ENCODE measurements at regions not wholly inside any gene's neighbourhood (a gene's known extent, or its start where the extent isn't known, plus 50 kb on each side); places are given as distances from the start of the nearest gene placed in this dataset.
"Not testable (repeated sequence)": the region's sequence is repeated elsewhere in the genome, so short reads cannot be mapped to it uniquely, and the experiment has no call there.

DNA sequence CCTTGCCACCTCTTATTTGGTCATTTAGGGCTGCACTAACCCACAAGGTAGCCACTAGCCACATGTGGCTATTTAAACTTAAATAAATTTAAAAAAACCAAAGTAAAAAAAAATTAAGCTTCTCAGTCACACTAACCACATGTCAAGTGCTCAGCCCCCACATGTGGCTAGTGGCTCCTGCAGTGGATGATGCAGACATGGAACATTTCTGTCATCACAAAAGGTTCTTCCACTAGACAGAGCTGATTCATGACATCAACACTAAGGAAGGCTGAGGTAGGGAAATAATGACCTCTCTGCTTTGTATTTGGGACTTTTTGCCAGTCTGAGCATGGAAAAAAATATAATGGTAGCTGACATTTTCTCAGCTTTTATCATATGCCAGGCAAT is 173.0 kb upstream of the FERMT1 start:
- DNase-seq = no peak

DNA sequence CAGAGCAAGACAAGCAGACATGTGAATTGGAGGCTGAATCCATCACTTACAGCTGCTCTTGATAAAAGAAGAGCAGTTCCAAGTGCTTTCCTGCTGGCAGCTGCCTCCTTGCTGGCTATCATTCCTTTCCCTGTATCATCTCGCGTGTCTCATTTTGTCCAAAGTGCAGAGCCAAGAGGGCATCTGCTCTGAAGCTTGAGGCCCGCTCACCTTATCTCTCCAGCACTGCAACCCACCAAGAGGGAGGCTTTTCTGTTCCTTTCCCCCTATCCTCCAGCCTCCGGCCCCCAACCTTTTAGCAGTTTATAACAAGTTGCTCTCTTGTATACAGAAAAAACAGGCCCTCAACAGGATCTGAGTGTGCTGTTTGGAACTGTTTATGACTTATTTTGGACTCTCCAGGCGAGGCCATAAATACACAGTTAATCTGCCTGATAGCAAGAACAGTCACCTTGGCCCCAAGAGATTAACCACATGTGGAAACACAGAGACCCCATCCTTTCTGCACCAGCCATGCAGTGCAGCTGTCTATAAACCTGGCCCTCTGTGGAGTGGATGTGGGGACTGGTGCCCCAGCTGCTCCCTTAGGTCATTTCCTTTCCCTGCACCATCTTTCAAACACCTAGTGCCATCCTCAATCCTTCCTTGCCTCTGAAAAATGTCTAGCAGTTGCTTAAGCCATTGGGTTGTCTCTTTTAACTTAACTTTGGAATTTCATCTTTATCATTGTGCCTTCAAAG is 172.5 kb upstream of the FERMT1 start:
- no peak for DNase-seq

DNA sequence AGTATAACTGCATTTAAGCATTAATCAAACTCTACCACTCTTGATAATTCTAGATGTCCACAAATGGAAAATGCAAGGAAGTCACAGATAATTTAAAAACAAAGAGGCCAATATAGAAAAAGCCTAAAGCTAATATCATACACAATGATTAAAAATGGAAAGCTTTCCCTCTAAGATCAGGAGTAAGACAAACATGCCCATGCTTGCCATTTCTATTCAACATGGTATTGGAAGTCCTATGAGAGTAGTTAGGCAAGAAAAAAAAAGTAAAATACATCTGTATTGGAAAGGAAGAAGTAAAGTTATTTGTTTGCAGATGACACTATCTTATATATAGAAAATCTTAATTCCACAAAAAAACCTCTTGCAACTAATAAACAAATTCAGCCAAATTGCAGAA is 164.6 kb upstream of the FERMT1 start:
- no peak for DNase-seq

DNA sequence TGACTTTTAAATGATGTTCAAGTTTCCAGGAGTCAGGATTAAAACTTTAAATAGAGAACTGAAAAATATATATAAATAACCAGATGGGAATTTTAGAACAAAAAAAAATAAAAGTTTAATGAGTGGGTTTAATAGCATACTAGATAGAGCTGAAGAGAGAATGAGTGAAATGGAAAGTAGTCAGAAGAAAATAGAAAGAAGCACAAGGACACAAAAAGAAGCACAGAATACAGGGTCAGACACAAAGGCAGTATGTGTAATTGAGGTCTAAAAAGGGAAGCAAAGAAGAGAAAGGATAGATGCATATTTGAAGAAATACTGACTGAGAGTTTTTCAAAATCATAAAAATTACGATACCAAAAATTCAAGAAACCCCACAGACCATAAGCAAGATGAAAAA is 159.8 kb upstream of the FERMT1 start:
- no peak for DNase-seq

DNA sequence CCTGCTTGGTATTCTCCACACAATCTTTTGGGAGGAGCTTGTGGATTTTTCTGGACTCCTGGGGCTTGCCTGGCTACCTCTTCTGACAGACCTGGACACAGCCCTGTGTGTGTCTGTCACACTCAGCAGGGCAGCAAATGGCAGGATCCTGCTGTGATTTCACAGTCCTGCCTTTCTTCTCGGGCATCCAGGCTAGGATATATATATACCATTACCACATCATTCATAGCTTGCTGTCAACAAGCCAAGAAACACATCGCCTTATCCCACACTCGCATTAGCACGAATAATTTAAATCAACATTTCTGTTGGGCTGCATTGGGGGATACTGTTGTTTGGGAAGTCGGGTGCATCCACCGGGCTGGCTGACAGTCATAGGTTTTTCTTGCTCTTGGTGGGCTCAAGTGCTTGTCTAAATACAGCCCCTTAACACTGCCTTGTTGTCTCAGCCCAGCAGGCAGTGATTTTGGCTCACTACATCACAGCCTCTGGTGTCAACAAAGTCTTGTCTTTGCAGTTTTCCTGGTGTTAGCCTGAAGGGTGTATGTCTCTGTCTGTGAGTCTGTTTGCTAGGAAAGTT is 154.9 kb upstream of the FERMT1 start:
- no peak for DNase-seq

DNA sequence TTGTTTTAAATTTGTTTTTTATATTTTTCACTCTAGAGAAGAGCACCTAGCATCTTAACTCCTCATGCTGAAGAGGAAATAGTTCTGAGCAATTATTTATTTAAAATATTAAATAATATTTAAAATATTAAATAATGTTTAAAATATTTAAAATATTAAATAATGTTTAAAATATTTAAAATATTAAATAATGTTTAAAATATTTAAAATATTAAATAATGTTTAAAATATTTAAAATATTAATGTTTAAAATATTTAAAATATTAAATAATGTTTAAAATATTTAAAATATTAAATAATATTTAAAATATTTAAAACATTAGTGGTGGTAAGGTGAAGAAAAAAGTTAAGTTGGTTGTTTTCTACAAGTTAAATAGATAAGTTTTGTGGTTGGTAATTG is 147.6 kb upstream of the FERMT1 start:
- DNase-seq = not testable (repeated sequence)

DNA sequence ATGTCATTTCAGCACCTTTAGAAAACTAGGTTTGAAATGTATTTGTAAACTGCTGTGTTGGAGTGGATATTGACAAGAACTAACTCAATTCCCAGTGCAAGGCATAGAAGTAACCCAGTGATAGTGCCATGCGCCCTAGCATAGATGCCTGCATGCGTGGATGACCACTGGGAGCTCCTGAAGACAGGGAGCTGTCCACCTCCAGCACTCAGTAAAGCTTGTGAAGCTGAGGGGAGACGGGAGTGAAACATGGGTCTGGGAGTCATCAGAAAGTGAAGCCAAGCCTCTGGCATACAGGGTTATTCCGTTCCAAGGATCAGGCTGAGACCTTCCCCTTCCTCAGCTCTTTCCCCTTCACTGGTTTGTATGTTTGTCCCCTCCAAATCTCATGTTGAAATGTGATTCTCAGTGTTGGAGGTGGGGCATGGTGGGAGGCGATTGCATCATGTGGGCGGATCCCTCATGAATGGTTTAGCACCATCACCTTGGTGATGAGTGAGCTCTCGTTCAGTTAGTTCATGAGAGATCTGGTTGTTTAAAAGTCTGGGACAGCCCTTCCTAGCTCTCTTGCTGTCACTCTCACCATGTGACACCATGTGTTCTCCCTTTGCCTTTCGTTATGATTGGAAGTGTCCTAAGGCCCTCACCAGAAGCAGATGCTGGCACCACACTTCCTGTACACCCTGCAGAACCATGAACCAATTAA is 146.5 kb upstream of the FERMT1 start:
- DNase-seq = no peak

DNA sequence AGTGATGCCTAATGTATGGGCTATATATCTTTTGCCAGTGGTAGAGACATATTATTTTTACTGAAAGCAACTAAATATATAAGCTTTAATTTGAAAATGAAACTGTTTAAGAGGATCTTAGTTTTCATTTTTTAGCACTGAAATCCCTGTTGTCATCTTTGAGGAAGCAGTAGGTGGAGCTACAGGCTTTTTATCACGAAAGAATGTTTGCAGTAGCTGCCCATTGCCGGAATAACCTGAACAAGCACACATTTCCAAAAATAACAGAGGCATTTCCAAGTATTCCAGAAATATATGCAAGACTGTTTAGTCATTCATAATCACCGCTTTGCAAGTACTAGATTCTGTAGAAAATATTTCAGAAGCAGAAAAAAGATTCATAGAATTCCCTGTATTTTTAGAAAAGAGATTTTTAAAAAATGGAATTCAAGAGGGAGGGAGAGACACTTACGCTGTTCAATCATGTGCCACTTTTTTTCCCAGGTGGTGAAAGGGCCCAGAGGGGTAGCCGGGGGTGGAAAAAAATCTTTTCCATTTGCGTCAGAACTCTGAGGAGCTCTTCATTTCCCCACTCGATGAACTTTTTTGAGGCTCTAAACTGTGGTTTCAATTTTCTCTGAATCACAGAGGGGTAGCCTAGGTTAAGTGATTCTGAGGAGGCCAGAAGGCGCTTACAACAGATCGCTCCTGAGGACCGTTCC is 142.5 kb upstream of the FERMT1 start:
- no peak for DNase-seq

DNA sequence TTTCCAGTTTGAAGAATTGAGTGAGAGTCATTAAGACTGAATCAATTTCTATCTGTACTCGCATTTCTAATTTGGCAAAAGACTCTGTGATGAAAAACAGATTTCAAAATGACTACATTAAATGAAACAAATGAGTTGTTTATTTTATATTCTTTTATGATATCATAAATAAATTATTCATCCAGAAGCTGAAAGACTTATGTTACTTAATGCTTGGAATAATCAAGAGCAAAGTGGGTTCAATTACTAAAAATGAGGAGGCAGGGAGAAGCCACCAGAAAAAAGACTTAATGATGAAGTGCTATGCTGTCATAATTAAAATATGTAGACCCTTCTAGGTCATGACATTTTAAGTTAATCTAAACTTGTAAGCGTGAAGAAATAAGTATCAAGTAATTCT is 130.6 kb upstream of the FERMT1 start:
- DNase-seq = no peak

DNA sequence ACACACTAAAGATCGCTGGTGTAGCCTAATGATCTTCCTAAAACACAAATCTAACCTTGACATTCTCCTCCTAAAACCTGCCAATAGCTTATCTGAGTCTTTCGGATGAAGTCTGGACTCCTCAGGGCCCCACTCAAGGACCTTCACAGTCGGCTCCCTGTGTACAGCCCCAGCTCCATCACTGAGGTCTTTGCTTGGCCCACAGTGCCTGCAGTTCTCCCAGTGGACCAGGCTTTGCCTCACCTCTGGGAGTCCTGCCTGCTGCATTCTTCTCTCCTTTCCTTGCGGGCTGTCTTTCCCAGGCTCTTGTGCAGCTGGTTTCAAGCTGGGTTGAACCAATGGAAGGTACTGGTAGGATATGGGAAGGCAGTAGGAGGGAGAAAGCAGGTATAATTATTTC is 122.6 kb upstream of the FERMT1 start:
- DNase-seq = no peak

DNA sequence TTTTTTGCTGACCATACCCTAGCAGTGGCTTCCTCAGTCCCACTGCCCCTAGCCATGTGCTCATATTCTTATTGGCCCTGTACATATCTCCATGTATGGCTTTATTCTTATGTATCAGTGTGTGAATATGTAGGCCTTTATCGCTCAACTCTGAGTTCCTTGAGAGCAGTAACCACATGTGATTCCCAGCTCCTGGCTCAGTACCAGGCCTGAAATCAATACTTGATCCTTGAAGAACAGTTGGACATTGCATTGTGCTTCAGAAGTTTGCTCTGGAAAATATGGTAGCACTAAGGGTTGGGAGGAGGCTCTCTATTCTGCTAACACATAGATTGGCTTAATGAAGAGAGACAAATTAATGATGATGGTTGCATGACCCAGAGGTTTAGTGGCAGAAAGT is 118.8 kb upstream of the FERMT1 start:
- DNase-seq = no peak

DNA sequence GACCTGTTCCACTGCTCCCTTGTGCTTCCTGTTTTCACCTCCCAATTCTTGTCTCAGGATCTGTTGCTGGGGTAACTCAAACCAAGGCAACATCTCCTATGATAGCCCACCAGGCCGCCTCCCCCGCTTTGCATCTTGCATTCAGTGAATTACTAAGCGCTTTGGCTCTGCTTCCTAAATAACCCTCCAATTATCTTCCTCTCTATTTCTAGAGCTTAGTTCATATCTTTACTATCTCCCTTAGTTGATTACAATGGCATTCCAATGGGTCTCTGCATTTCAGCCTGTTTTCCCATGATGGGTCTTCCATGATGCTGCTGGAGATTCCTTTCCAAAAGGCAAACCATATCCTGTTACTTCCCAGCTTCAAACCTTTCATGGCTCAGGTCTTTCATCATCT is 117.2 kb upstream of the FERMT1 start:
- DNase-seq = no peak

DNA sequence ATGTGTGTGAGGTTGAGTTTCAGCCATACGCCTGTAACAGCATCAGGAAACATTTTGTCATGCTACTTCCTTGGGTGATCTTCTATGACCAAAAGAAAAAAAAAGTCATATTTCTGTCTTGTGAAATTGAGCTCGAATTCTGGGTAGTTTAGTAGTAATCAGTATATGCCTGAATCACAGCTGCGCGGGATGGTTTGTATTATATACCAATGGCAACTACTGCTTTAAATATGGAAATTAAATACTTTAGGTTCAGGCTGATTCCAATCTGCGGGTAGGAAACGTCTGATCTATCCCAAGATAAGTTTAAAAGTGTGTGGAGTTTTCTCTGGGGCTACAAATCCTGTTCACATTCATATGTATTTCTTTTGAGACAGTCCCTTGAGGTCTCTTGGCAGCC is 115.6 kb upstream of the FERMT1 start:
- no peak for DNase-seq

DNA sequence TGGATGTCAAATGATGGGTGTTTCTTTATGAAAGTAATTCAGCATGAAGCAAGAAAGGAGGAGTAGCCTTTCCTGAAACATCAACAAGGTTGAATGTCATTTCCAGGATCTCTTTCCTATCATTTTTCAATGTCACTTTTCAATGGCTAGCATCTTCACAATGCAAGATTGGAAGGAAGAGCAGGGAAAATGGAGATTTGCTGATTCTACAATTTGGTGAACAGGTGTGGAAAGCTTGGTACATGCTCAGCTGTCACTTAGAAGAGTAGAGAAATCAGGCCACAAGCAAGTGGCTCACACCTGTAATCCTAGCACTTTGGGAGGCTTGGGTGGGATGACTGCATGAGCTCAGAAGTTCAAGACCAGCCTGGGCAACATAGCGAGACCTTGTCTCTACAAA is 112.7 kb upstream of the FERMT1 start:
- no peak for DNase-seq

DNA sequence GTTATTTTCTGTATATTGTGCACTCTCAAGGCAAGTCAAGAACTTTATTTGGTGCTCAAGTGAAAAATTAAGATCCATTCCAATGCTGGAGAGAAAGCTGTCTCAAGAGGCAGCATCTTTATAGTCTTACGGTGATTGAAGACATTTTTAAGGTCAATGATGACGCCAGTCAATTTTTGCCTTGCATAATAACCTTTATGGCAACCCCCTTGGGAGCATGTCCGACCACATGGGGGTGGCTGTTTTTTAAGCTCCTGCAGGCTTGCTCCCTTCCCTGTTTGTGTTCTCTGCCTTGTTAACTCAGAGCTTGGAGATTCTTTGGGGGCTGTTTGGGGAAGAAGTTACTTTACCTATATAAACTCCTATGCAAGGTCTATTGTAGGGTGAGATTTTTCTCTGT is 109.6 kb upstream of the FERMT1 start:
- DNase-seq = no peak

DNA sequence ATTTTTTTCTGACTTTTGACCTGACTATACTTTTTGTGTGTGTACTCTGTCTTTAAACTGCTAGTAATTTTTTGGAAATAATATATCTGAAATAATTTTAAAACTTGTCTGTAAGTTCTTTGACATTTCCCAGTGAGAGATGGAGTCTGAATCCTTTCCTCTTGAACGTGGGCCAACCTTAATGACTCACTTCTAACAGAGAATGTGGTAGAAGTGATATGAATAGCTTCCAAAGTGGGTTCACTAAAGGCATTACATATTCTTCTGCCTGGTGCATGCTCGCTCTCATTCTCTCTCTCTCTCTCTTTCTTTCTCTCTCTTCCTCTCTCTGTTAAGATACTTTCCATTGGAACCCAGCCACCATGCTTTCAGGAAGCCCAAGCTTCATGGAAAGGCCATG is 108.7 kb upstream of the FERMT1 start:
- DNase-seq = no peak

DNA sequence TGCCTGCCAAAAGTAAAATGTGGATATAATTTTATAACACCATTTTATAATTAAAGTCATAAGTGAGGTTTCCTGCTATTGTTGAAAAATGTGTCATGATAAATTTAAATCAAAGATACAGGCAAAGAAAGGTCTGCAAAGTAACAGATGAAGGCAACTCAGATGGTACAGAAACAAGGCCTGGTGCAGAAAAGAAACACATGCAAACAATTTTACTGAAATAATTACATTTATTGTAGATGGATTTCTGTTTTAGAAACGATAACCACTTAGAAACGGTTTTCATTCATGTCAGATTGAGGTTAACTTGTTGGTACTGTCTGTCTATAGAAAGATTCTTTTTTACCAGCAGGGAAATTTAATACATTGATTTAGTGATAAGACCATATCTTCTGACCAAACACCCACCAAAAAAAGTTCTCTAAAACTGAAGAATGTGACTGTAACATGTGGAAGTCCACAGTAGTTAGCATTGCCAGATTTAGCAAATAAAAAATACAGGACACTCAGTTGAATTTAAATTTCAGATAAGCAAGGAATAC is 105.5 kb upstream of the FERMT1 start:
- no peak for DNase-seq

DNA sequence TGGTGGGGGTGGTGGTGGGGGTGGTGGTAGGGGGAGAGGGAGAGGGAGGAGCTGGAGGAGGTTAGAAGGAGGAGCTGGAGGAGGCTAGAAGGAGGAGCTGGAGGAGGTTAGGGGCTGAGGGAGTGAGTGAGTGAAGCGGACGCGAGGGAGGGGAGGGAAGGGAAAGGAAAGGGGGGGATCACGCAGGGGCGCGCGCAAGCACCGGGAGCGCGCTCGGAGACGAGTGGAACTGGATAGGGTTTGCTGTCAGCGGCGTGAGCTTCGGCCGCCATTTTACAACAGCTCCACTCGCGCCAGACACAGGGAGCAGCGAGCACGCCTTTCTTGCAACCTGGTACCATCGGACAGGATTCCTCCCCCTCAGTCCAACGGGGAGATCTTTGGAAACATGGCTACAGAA is 90.5 kb upstream of the FERMT1 start:
- no peak for DNase-seq

DNA sequence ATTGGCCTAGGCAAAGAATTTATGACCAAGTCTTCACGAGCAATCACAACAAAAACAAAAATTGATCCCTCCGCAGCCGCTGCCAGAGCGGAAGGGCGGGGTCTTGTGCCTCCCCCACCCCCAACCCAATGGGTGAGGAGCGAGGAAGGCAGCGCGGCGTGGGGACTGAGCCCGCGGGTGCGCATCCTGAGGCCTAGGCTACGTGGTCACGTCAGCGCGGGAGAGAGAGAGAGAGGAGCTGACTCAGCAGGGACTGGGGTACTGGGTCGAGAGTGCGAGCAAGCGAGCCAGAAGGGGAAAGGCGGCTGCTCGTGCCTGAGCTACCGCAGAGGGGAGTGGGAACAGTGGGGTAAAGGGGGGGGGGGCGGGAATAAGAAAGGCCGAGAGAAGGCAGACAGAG is 90.1 kb upstream of the FERMT1 start:
- DNase-seq = no peak

DNA sequence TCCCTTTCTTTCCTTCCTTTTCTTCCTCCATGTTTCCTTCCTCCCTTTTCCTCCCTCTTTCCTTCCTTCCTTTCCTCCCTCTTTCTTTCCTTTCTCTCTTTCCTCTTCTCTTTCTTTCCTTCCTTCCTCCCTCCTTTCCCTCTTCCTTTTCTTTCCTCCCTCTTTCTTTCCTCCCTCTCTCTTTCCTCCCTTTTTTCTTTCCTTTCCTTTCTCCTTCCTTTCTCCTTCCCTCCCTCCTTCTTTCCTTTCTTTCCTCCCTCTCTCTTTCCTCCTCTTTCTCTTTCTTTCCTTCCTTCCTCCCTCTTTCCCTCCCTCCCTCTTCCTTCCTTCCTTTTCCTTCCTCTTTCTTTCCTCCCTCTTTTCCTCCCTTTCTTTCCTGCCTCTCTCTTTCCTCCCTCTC is 86.3 kb upstream of the FERMT1 start:
- DNase-seq = no peak

DNA sequence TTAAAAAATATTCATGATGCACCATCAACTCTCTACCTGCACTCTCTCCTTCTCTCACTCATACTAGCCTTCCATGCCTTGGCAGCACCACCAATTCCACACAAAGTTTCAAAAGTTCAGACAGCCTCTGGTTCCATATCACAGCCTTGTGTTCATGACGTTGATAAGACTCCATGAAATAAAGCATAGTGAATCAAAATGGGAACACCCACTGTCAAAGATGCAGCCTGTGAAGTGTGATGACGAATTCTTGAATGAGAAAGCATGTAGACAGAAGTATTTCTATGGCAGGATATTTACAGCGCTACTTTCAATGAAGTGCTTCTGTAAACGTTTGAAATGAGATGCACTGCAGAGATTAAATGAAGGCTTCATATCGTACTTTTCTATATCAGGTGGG is 77.3 kb upstream of the FERMT1 start:
- DNase-seq = no peak

DNA sequence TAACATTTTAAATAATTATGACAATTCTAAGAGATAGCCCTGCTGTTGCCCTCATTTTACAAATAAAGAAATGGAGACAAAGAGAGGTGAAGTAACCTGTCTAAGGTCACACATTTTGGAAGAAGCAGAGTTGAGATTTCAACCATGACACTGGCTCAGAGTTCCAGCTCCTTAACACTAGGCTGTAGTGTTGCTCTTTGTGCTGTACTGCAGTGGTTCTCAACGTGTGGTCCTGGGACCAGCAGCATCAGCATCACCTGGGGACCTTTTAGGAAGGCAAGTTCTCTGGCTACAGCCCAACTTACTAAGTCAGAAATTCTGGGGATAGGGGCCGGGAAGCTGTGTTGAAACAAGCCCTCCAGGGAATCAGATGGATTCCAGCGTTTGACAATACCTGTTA is 62.4 kb upstream of the FERMT1 start:
- no peak for DNase-seq

DNA sequence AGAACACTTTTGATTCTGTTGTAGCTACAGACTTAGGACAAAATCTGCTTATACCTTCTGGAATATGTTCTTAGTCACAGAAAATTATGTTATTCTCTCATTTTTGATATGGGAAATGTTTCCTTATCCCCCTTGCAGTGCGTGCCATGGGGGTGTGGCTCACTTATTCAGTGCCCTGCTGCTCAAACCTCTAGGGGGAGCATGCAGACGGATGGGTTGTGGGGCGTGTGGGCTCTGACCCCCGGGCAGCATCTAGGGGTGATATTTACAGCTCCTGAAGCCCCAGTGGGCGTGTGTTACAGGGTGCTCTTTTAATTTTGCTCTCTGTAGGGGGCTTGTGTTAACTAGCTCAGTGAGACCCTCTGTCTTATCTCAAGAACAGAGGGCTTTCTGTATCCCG is 61.3 kb upstream of the FERMT1 start:
- DNase-seq = no peak

DNA sequence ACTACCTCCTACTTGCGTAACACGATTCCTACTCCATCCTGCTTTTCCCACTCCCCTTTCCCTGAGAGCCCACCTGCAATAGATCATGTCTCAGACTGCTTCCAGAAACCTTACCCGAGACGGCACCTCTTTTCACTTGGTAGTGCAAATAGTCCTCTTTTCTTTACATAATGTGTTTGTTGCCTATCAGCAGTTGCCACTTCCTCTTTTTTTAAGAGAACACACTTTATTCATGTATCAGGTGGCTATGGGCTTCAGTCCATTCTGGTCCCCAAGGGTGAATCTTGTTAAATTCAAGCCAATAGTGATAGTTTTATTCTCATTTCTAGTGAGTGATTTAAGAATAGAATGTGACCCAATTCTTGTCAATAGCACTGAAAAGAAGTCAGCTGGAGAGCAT is 57.7 kb upstream of the FERMT1 start:
- DNase-seq = no peak

Measured in NCI-H1436 (cell line).